IMR-90 (cell line): ENCODE measurements at regions not wholly inside any gene's neighbourhood (a gene's known extent, or its start where the extent isn't known, plus 50 kb on each side); places are given as distances from the start of the nearest gene placed in this dataset.

Source experiments
- ATAC-seq: fragments of 200-7000 bp; cut with Tn5 transposase; 2 replicates; pipeline ENCODE4 v1.9.1; 2020; ENCODE audit warnings: low read depth, mild to moderate bottlenecking, moderate library complexity
- BruUV-seq: library from RNA; stranded (reverse); fragments of 400-500 nt; replicated peaks from 2 replicates; lab custom pipeline; 2021; lab: Mats Ljungman, UMichigan
- CTCF ChIA-PET: fragments of 300-600 bp; formaldehyde crosslinking; extraction: SDS; loops from one replicate; lab custom pipeline; 2021; ENCODE audit warnings: antibody characterized with exemption; lab: Yijun Ruan, JAX
- POLR2A ChIA-PET: fragments of 300-600 bp; sonication (Branson Sonifier 250); formaldehyde crosslinking; loops from one replicate; lab custom pipeline; 2022; ENCODE audit warnings: antibody characterized with exemption; ENCODE audit not compliant: unreplicated experiment; lab: Charles Lee
- DNase-seq: peaks from one replicate; pipeline ENCODE4 v3.0.0; 2013
- H2AFZ ChIP-seq: replicated peaks from 2 replicates; pipeline ENCODE3; 2013; ENCODE audit warnings: low read length, mild to moderate bottlenecking; ENCODE audit not compliant: poor library complexity
- H2AK5ac ChIP-seq: 2 replicates; pipeline ENCODE4 v1.6.1; 2013; ENCODE audit warnings: low read depth, low read length, inconsistent platforms
- H2AK9ac ChIP-seq: replicated peaks from 2 replicates; pipeline ENCODE3; 2013; ENCODE audit warnings: mild to moderate bottlenecking, low read depth, low read length, moderate library complexity; ENCODE audit not compliant: poor library complexity
- H2BK120ac ChIP-seq: 2 replicates; pipeline ENCODE4 v1.6.1; 2013; ENCODE audit warnings: low read depth, low read length, inconsistent platforms
- H2BK15ac ChIP-seq: 3 replicates; pipeline ENCODE4 v1.6.1; 2013; ENCODE audit warnings: low read depth, low read length, inconsistent platforms
- H2BK20ac ChIP-seq: 2 replicates; pipeline ENCODE4 v1.6.1; 2013; ENCODE audit warnings: low read depth, mild to moderate bottlenecking, inconsistent platforms, low read length, moderate library complexity
- H2BK5ac ChIP-seq: 2 replicates; pipeline ENCODE4 v1.6.1; 2013; ENCODE audit warnings: mild to moderate bottlenecking, low read depth, low read length, inconsistent platforms; ENCODE audit not compliant: poor library complexity, severe bottlenecking
- H3K14ac ChIP-seq: replicated peaks from 2 replicates; pipeline ENCODE4 v1.6.1; 2013; ENCODE audit warnings: low read depth, low read length, inconsistent platforms
- H3K18ac ChIP-seq: 2 replicates; pipeline ENCODE4 v1.6.1; 2013; ENCODE audit warnings: low read depth, low read length, control low read depth
- H3K23ac ChIP-seq: 2 replicates; pipeline ENCODE4 v1.6.1; 2013; ENCODE audit warnings: low read depth, low read length, inconsistent platforms
- H3K27ac ChIP-seq: 2 replicates; pipeline ENCODE4 v1.5.1; 2013; ENCODE audit warnings: mild to moderate bottlenecking, control low read depth, low read length; ENCODE audit not compliant: insufficient read depth
- H3K27me3 ChIP-seq: 2 replicates; pipeline ENCODE4 v1.6.1; 2013; ENCODE audit warnings: low read length; ENCODE audit not compliant: control insufficient read depth, insufficient read depth
- H3K36me3 ChIP-seq: 2 replicates; pipeline ENCODE4 v1.6.1; 2013; ENCODE audit warnings: low read length, mixed read lengths; ENCODE audit not compliant: control insufficient read depth, insufficient read depth
- H3K4ac ChIP-seq: 2 replicates; pipeline ENCODE4 v1.6.1; 2013; ENCODE audit warnings: low read depth, low read length, inconsistent platforms
- H3K4me1 ChIP-seq: 2 replicates; pipeline ENCODE4 v1.6.1; 2013; ENCODE audit warnings: low read length, mixed read lengths; ENCODE audit not compliant: control insufficient read depth, insufficient read depth
- H3K4me2 ChIP-seq: 2 replicates; pipeline ENCODE4 v1.6.1; 2013; ENCODE audit warnings: low read depth, mild to moderate bottlenecking, control low read depth, low read length, moderate library complexity
- H3K4me3 ChIP-seq: 2 replicates; pipeline ENCODE4 v1.5.1; 2013; ENCODE audit warnings: low read depth, mild to moderate bottlenecking, control low read depth, low read length, moderate library complexity; ENCODE audit not compliant: insufficient read depth
- H3K56ac ChIP-seq: 2 replicates; pipeline ENCODE4 v1.6.1; 2013; ENCODE audit warnings: low read length, inconsistent platforms; ENCODE audit not compliant: insufficient read depth; ENCODE audit errors: extremely low read depth
- H3K79me1 ChIP-seq, 2 experiments: 2 replicates each; pipeline ENCODE4 v1.6.1; 2013; ENCODE audit warnings: low read length in 2 of 2, inconsistent platforms in 1 of 2, low read depth in 1 of 2
- H3K9ac ChIP-seq: 2 replicates; pipeline ENCODE4 v1.6.1; 2013; ENCODE audit warnings: low read depth, low read length, control low read depth
- H3K9me1 ChIP-seq: 2 replicates; pipeline ENCODE4 v1.6.1; 2013; ENCODE audit warnings: low read length, inconsistent platforms; ENCODE audit not compliant: insufficient read depth
- H3K9me3 ChIP-seq: 2 replicates; pipeline ENCODE4 v1.6.1; 2013; ENCODE audit warnings: low read length; ENCODE audit not compliant: control insufficient read depth, insufficient read depth
- H4K20me1 ChIP-seq: 2 replicates; pipeline ENCODE4 v1.6.1; 2013; ENCODE audit warnings: low read length, inconsistent platforms; ENCODE audit not compliant: insufficient read depth
- H4K5ac ChIP-seq: 2 replicates; pipeline ENCODE4 v1.6.1; 2013; ENCODE audit warnings: mild to moderate bottlenecking, low read depth, low read length, control low read depth
- H4K8ac ChIP-seq, 2 experiments: 2 replicates each; pipeline ENCODE4 v1.6.1; 2013; ENCODE audit warnings: low read depth in 2 of 2, low read length in 2 of 2, control low read depth in 1 of 2, inconsistent platforms in 1 of 2
- H4K91ac ChIP-seq: 2 replicates; pipeline ENCODE4 v1.6.1; 2013; ENCODE audit warnings: low read depth, low read length, inconsistent platforms; ENCODE audit not compliant: insufficient read depth
- CEBPB ChIP-seq: IDR thresholded peaks from 2 replicates; pipeline ENCODE4 v1.6.1; 2012; ENCODE audit warnings: low read depth, low read length, improper control_type of control experiment
- CHD1 ChIP-seq: IDR thresholded peaks from 2 replicates; pipeline ENCODE4 v1.6.1; 2012; ENCODE audit warnings: low read depth, low read length, improper control_type of control experiment
- MAFK ChIP-seq: IDR thresholded peaks from 2 replicates; pipeline ENCODE4 v1.6.1; 2012; ENCODE audit warnings: low read depth, low read length, improper control_type of control experiment
- MAZ ChIP-seq: IDR thresholded peaks from 2 replicates; pipeline ENCODE4 v1.6.1; 2012; ENCODE audit warnings: low read depth, mild to moderate bottlenecking, low read length, improper control_type of control experiment, moderate library complexity, borderline replicate concordance
- MXI1 ChIP-seq: IDR thresholded peaks from 2 replicates; pipeline ENCODE4 v1.6.1; 2012; ENCODE audit warnings: low read depth, mild to moderate bottlenecking, low read length, moderate library complexity, borderline replicate concordance
- NFE2L2 ChIP-seq: fragments of 150-350 bp; IDR thresholded peaks from 2 replicates; pipeline ENCODE4 v1.6.1; 2016; ENCODE audit warnings: low read depth, mild to moderate bottlenecking, low read length
- RAD21 ChIP-seq: IDR thresholded peaks from 2 replicates; pipeline ENCODE4 v1.6.1; 2012; ENCODE audit warnings: low read length, improper control_type of control experiment
- RCOR1 ChIP-seq: IDR thresholded peaks from 2 replicates; pipeline ENCODE4 v1.6.1; 2012; ENCODE audit warnings: mild to moderate bottlenecking, low read length, improper control_type of control experiment; ENCODE audit not compliant: insufficient replicate concordance
- RFX5 ChIP-seq: IDR thresholded peaks from 2 replicates; pipeline ENCODE4 v1.8.0; 2012; ENCODE audit warnings: low read depth, mild to moderate bottlenecking, low read length, moderate library complexity
- WGBS, 2 experiments: methylation state at CpG; one replicate each; pipeline versions ENCODE4 v1.1.5 to v1.1.7; 2013; ENCODE audit warnings: missing lambda C conversion rate in 2 of 2; ENCODE audit not compliant: insufficient read length in 1 of 2; ENCODE audit errors: extremely low coverage in 2 of 2; 5-methylcytosine and 5-hydroxymethylcytosine counted together
- dilution Hi-C: fragments of 300-500 bp; cut with HindIII; formaldehyde crosslinking; loops from one replicate; pipeline ENCODE4 v1.14.3; 2018; ENCODE audit warnings: low sequenced_read_pairs; ENCODE audit not compliant: unreplicated experiment
- in situ Hi-C: fragments of 300-500 bp; cut with MboI; formaldehyde crosslinking; loops from 3 replicates; pipeline ENCODE4 v1.14.3; 2019; ENCODE audit warnings: low sequenced_read_pairs, inconsistent platforms, mixed read lengths
- intact Hi-C: fragments of 100-400 bp; cut with micrococcal nuclease; formaldehyde crosslinking; loops from 2 replicates; pipeline ENCODE4 v1.10.0; 2022
- TF ChIP-seq, protein P1 (sequence below): fragments of 150-350 bp; IDR thresholded peaks from 2 replicates; pipeline ENCODE4 v1.6.1; 2016; ENCODE audit warnings: low read depth, mild to moderate bottlenecking, low read length, moderate library complexity, borderline replicate concordance
- TF ChIP-seq, protein P2 (sequence below): conservative IDR thresholded peaks from 2 replicates; pipeline ENCODE4 v1.5.1; 2012; ENCODE audit warnings: mild to moderate bottlenecking, low read depth, low read length, improper control_type of control experiment
- TF ChIP-seq, protein P3 (sequence below): fragments of 150-350 bp; IDR thresholded peaks from 2 replicates; pipeline ENCODE4 v1.6.1; 2017; ENCODE audit warnings: mild to moderate bottlenecking, antibody characterized with exemption, low read length, low read depth

DNA sequence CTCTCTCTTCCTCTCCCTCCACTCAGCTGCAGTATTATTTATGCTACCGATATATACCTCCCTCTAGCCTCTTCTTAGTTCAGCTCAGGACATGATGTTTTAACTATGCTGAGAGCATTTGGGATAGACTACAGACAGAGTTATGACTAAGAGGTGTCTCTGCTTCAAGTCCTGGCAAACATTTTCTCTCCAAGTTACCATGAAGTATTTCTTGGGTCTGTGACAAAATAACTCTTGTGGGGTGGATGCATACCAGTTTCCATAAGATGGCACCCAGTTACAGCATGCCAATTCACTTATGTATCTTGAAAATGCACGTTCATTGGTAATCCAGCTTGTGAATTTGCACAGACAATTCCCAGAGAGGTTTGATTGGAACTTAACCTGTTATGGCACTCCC lies 737.6 kb downstream of the SLC4A3 start:
- dilution Hi-C loops (no loop called here), intact Hi-C loops (no loop called here), in situ Hi-C loops (no loop called here)
- Histone ChIP-seq H3K79me1 (no peaks in the 10 kb centered on the region), H4K20me1 (no peaks in the 10 kb centered on the region), H2BK15ac (no peak overlapping the region), H2BK120ac (no peak overlapping the region), H3K27ac (no peak overlapping the region), H3K23ac (no peak overlapping the region), H3K18ac (no peak overlapping the region), H2AK9ac (no peak overlapping the region), H3K9me1 (no peaks in the 10 kb centered on the region), H3K14ac (no peak overlapping the region), H3K4me1 (no peaks in the 10 kb centered on the region), H3K36me3 (no peaks in the 10 kb centered on the region), H3K27me3 (no peaks in the 10 kb centered on the region), H2BK20ac (no peak overlapping the region), H3K4me2 (no peak overlapping the region), H3K56ac (no peak overlapping the region), H4K5ac (no peak overlapping the region), H3K4me3 (no peak overlapping the region), H3K9ac (no peak overlapping the region), H2AFZ (no peak overlapping the region), H2BK5ac (no peak overlapping the region), H4K8ac (no peak overlapping the region), H4K91ac (no peak overlapping the region), H2AK5ac (no peak overlapping the region), H3K4ac (no peak overlapping the region), H3K9me3 (peaks cover 2% of the 10 kb centered on the region; the same call in 1 of the 2 replicates)
- TF ChIP-seq, protein P1, sequence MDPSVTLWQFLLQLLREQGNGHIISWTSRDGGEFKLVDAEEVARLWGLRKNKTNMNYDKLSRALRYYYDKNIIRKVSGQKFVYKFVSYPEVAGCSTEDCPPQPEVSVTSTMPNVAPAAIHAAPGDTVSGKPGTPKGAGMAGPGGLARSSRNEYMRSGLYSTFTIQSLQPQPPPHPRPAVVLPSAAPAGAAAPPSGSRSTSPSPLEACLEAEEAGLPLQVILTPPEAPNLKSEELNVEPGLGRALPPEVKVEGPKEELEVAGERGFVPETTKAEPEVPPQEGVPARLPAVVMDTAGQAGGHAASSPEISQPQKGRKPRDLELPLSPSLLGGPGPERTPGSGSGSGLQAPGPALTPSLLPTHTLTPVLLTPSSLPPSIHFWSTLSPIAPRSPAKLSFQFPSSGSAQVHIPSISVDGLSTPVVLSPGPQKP = no peak
- no peak for TF ChIP-seq CHD1
- no peak for TF ChIP-seq MXI1
- TF ChIP-seq NFE2L2 = no peak
- no peak for TF ChIP-seq RCOR1
- TF ChIP-seq, protein P2, sequence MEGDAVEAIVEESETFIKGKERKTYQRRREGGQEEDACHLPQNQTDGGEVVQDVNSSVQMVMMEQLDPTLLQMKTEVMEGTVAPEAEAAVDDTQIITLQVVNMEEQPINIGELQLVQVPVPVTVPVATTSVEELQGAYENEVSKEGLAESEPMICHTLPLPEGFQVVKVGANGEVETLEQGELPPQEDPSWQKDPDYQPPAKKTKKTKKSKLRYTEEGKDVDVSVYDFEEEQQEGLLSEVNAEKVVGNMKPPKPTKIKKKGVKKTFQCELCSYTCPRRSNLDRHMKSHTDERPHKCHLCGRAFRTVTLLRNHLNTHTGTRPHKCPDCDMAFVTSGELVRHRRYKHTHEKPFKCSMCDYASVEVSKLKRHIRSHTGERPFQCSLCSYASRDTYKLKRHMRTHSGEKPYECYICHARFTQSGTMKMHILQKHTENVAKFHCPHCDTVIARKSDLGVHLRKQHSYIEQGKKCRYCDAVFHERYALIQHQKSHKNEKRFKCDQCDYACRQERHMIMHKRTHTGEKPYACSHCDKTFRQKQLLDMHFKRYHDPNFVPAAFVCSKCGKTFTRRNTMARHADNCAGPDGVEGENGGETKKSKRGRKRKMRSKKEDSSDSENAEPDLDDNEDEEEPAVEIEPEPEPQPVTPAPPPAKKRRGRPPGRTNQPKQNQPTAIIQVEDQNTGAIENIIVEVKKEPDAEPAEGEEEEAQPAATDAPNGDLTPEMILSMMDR = no peak
- TF ChIP-seq RFX5 = no peak
- TF ChIP-seq, protein P3, sequence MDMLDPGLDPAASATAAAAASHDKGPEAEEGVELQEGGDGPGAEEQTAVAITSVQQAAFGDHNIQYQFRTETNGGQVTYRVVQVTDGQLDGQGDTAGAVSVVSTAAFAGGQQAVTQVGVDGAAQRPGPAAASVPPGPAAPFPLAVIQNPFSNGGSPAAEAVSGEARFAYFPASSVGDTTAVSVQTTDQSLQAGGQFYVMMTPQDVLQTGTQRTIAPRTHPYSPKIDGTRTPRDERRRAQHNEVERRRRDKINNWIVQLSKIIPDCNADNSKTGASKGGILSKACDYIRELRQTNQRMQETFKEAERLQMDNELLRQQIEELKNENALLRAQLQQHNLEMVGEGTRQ = no peak
- TF ChIP-seq RAD21 = no peak
- no peak for TF ChIP-seq MAZ
- TF ChIP-seq MAFK = no peak
- TF ChIP-seq CEBPB = no peak
- ChIA-PET POLR2A (no interaction called here), CTCF (interaction anchor here (3.2 kb wide), 1 partner anchor 13 kb away, joined by 11 read pairs; no protein-coding TSS in a partner anchor)
- BruUV-seq = no TSS peak
- DNase-seq (peak; percentile 60), ATAC-seq (peak; percentile 49)
- WGBS, 2 experiments = no CpG with 5 or more reads among the region's 2 CpGs
